ENCODE measurements at regions not wholly inside any gene's neighbourhood (a gene's known extent, or its start where the extent isn't known, plus 50 kb on each side); places are given as distances from the start of the nearest gene placed in this dataset.
"Not testable (repeated sequence)": the region's sequence is repeated elsewhere in the genome, so short reads cannot be mapped to it uniquely, and the experiment has no call there.

GRCh38 chr10:80025281-80025680 lies 53.2 kb upstream of the TMEM254 start:
- DNase-seq (ENCODE audit: low spot score), result no peak

GRCh38 chr10:80022408-80023001 lies 56.0 kb upstream of the TMEM254 start:
- DNase-seq (ENCODE audit: low spot score), result not testable (repeated sequence)

- DNase-seq (ENCODE audit: low spot score), result not testable (repeated sequence)
These were observed 60.0 kb upstream of the TMEM254 start for GRCh38 chr10:80018406-80018984.

- not testable (repeated sequence) for DNase-seq (ENCODE audit: low spot score)
These were observed 61.3 kb upstream of the TMEM254 start for GRCh38 chr10:80017186-80017585.

GRCh38 chr10:80015911-80016830 lies 62.3 kb upstream of the TMEM254 start:
- DNase-seq (ENCODE audit: low spot score), result no peak

GRCh38 chr10:80013139-80013538 lies 64.2 kb upstream of the SFTPD start:
- peak; percentile 5 for DNase-seq (ENCODE audit: low spot score)

- DNase-seq (ENCODE audit: low spot score), result not testable (repeated sequence)
These were observed 62.2 kb upstream of the SFTPD start for GRCh38 chr10:80011144-80011543.

GRCh38 chr10:80000541-80000940 lies 51.6 kb upstream of the SFTPD start:
- DNase-seq (ENCODE audit: low spot score), result no peak

Data from cerebellar cortex (tissue), 1 donor.